SU-DHL-6 (cell line): ENCODE measurements at regions not wholly inside any gene's neighbourhood (a gene's known extent, or its start where the extent isn't known, plus 50 kb on each side); places are given as distances from the start of the nearest gene placed in this dataset.

Source experiments
- EZH2phosphoT487 ChIP-seq: fragments of 200-600 bp; sonication (generic), shearing (Covaris generic); conservative IDR thresholded peaks from 2 replicates; pipeline ENCODE4 v1.6.1; 2018; ENCODE audit warnings: mild to moderate bottlenecking, antibody characterized with exemption, low read length, moderate library complexity, mixed read lengths
- TF ChIP-seq, protein P1 (sequence below): fragments of 200-600 bp; sonication (generic); IDR thresholded peaks from one replicate; pipeline ENCODE4 v1.5.1; 2017; ENCODE audit warnings: antibody characterized with exemption, mild to moderate bottlenecking, low read length, moderate library complexity; ENCODE audit not compliant: insufficient read depth, poor library complexity, severe bottlenecking

DNA sequence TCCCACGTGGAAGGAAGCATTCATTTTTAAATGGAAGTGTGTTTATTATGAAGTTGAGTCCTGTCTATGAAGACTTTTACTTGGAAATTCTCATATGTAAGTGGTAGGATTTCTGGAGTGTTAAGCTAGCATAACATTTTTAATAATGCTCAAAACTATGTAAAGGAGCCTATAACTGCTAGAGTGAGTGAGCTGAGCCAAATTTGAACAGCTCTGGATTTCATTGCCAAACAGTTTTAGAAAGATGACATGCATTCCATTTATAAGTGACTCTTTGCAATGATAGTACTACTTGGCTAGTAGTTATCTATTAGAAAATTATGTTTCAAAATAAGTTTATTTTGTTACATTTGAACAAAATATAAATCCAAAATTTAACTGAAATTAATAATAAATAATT lies 721.2 kb downstream of the LUZP2 start:
- no peak for TF ChIP-seq EZH2phosphoT487
- TF ChIP-seq, protein P1, sequence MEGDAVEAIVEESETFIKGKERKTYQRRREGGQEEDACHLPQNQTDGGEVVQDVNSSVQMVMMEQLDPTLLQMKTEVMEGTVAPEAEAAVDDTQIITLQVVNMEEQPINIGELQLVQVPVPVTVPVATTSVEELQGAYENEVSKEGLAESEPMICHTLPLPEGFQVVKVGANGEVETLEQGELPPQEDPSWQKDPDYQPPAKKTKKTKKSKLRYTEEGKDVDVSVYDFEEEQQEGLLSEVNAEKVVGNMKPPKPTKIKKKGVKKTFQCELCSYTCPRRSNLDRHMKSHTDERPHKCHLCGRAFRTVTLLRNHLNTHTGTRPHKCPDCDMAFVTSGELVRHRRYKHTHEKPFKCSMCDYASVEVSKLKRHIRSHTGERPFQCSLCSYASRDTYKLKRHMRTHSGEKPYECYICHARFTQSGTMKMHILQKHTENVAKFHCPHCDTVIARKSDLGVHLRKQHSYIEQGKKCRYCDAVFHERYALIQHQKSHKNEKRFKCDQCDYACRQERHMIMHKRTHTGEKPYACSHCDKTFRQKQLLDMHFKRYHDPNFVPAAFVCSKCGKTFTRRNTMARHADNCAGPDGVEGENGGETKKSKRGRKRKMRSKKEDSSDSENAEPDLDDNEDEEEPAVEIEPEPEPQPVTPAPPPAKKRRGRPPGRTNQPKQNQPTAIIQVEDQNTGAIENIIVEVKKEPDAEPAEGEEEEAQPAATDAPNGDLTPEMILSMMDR, result no peak
